ENCODE measurements at regions not wholly inside any gene's neighbourhood (a gene's known extent, or its start where the extent isn't known, plus 50 kb on each side); places are given as distances from the start of the nearest gene placed in this dataset.

GRCh38 chrX:39893417-39894338, 204.1 kb downstream of the BCOR start:
- Histone ChIP-seq H3K4me1 (ENCODE audit: low read depth, poor library complexity, severe bottlenecking) (peaks cover 8% of the 10 kb centered on the region), H3K4me2 (no peak overlapping the region), H3K36me3 (ENCODE audit: insufficient read depth) (no peaks in the 10 kb centered on the region), H3K27me3 (ENCODE audit: insufficient read depth, low read depth) (no peaks in the 10 kb centered on the region), H2AFZ (ENCODE audit: low read depth) (no peak overlapping the region), H3K9ac (no peak overlapping the region), H4K20me1 (ENCODE audit: insufficient read depth) (no peaks in the 10 kb centered on the region), H3K4me3 (IDR thresholded peaks at IDR 0.05; ENCODE audit: insufficient read depth, low read depth, low read length) (no peak overlapping the region), H3K79me2 (ENCODE audit: insufficient read depth, low read depth) (no peaks in the 10 kb centered on the region), H3K27ac (no peak overlapping the region)
- no peak for TF ChIP-seq CTCF (conservative IDR thresholded peaks at IDR 0.05; ENCODE audit: low read depth, low read length)

- H2AFZ ChIP-seq (ENCODE audit: low read depth) = no peak overlapping the region
- no peak for TF ChIP-seq CTCF (conservative IDR thresholded peaks at IDR 0.05; ENCODE audit: low read depth, low read length)
- no peak overlapping the region for H3K4me3 ChIP-seq (IDR thresholded peaks at IDR 0.05; ENCODE audit: insufficient read depth, low read depth, low read length)
- no peak overlapping the region for H3K9ac ChIP-seq
- no peaks in the 10 kb centered on the region for H4K20me1 ChIP-seq (ENCODE audit: insufficient read depth)
- no peaks in the 10 kb centered on the region for H3K36me3 ChIP-seq (ENCODE audit: insufficient read depth)
- no peak overlapping the region for H3K27ac ChIP-seq
- no peaks in the 10 kb centered on the region for H3K27me3 ChIP-seq (ENCODE audit: insufficient read depth, low read depth)
- no peak overlapping the region for H3K4me2 ChIP-seq
- peaks cover 8% of the 10 kb centered on the region for H3K4me1 ChIP-seq (ENCODE audit: low read depth, poor library complexity, severe bottlenecking)
- no peaks in the 10 kb centered on the region for H3K79me2 ChIP-seq (ENCODE audit: insufficient read depth, low read depth)
These were observed 203.1 kb downstream of the BCOR start for GRCh38 chrX:39894683-39895082.

GRCh38 chrX:39895218-39896110, 202.3 kb downstream of the BCOR start:
- H3K4me3 ChIP-seq (IDR thresholded peaks at IDR 0.05; ENCODE audit: insufficient read depth, low read depth, low read length) = no peak overlapping the region

More at GRCh38 chrX:39895218-39896110, 202.3 kb downstream of the BCOR start:
- TF ChIP-seq CTCF (conservative IDR thresholded peaks at IDR 0.05; ENCODE audit: low read depth, low read length) = no peak
- Histone ChIP-seq H4K20me1 (ENCODE audit: insufficient read depth) (no peaks in the 10 kb centered on the region), H3K27ac (no peak overlapping the region), H3K79me2 (ENCODE audit: insufficient read depth, low read depth) (no peaks in the 10 kb centered on the region), H3K36me3 (ENCODE audit: insufficient read depth) (no peaks in the 10 kb centered on the region), H3K27me3 (ENCODE audit: insufficient read depth, low read depth) (no peaks in the 10 kb centered on the region), H3K9ac (no peak overlapping the region), H3K4me2 (no peak overlapping the region), H3K4me1 (ENCODE audit: low read depth, poor library complexity, severe bottlenecking) (peaks cover 8% of the 10 kb centered on the region), H2AFZ (ENCODE audit: low read depth) (no peak overlapping the region)
